IPS-18c (cell line): ENCODE measurements at regions not wholly inside any gene's neighbourhood (a gene's known extent, or its start where the extent isn't known, plus 50 kb on each side); places are given as distances from the start of the nearest gene placed in this dataset.
"Not testable (repeated sequence)": the region's sequence is repeated elsewhere in the genome, so short reads cannot be mapped to it uniquely, and the experiment has no call there.

Experiments
- H3K4me3 ChIP-seq: 2 replicates; pipeline ENCODE4 v1.7.0; 2013; ENCODE audit warnings: low read depth, mild to moderate bottlenecking, low read length, moderate library complexity; ENCODE audit not compliant: insufficient read depth
- H3K9me3 ChIP-seq: one replicate; pipeline ENCODE4 v1.6.1; 2013; ENCODE audit warnings: mild to moderate bottlenecking, low read length, moderate library complexity; ENCODE audit not compliant: control insufficient read depth, insufficient read depth

DNA sequence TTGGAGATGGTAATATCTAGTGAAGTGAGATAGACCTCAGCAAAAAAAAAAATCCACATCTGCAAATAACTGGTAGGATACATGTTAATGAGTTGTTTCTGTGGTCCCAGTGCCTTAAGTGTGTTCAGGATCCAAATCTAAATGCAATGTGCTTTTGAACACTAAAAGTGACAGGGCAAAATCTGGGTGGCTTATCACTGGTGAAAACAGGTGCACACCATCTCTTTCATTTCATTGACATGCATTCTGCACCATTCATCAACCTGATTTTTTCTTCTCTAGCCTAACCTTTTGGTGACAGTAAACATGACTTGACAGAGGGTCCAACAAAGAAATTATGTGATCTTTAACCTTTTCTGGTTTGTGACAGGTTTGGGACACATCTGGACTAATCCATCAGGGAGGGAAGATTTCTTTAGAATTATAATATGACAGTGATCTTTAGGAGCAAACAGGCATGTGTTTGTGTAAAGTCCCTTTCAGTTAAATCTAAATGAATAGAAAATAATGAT lies 201.6 kb upstream of the NEGR1 start:
- H3K9me3 ChIP-seq, result peaks cover 8% of the 10 kb centered on the region

DNA sequence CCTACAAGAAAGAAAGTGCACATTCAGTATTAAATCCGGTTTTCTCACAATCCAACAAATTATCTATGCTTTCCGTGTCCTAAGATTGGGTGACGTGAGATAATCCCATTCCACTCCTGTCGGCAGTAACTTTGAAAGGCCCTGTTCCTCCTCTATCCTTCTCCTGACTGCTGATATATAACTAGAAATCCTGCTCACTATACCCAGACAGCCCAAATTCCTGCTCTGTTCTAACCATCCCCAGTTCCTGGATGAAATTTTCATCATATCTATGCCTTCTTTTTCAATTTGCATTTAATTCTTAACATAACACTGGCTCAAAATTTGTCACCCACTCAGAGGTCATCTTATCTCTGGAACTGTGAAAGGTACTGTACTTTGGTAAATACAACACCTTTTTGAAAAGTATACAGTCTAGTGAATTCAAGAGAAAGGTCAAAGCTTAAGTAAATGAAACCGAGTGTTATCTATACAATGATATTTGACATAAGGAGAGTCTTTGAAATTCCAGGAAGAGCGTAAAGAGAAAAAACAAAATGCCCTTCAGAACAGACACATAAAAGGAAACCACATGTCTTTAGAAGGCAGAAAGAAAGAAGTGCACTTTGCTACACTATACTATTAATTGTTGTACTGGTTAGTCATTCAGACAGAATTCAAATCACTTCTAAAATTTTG lies 200.5 kb upstream of the NEGR1 start:
- H3K9me3 ChIP-seq, result peaks cover 8% of the 10 kb centered on the region
- H3K4me3 ChIP-seq, result no peak overlapping the region

More for the DNA sequence above, 201.6 kb upstream of the NEGR1 start:
- H3K4me3 ChIP-seq, result no peak overlapping the region

DNA sequence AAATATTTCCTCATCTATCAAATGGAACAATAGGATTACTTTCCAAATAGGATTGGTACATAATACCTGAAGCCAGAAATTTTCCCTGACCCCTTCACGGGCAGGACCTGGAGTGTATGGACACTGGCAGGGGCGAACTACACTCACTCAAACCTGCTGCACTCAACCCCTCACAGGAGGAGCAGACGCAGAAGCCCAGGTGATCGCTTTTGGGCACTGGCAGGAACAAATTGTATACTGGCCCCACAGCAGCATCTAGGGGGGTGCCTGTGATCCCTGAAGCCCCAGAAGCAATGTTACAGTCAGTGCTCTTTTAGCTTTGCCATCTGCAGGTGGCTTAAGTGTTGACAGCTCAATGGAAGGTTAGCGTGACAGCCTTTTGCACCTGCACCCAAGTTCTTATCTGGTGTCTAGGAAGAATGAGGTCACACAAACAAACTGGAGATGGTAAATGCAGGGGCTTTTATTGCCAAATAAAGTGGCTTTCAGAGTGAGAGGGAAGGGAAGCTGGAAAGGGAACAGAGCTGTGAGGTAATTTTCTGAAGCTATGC lies 199.2 kb upstream of the NEGR1 start:
- Histone ChIP-seq H3K9me3 (peaks cover 8% of the 10 kb centered on the region), H3K4me3 (no peak overlapping the region)

DNA sequence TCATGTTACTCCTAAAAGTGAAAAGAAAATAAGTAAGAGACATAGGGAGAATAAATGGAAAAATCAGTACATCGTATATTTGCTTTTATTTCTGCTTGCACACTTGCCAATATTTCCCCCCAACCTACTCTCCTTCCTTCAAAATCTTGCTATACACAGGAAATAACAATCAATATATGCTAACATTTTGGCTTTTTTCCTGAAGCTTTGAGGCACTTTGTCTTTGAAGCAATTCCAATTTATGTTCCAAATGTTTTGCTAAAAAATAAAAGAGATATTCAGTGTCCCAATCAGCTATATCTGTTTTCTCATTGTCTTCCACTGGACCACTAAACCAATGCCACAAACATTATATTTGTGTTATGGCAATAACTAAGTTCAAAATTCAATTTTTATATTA lies 184.0 kb upstream of the NEGR1 start:
- Histone ChIP-seq H3K9me3 (no peaks in the 10 kb centered on the region), H3K4me3 (no peak overlapping the region)

DNA sequence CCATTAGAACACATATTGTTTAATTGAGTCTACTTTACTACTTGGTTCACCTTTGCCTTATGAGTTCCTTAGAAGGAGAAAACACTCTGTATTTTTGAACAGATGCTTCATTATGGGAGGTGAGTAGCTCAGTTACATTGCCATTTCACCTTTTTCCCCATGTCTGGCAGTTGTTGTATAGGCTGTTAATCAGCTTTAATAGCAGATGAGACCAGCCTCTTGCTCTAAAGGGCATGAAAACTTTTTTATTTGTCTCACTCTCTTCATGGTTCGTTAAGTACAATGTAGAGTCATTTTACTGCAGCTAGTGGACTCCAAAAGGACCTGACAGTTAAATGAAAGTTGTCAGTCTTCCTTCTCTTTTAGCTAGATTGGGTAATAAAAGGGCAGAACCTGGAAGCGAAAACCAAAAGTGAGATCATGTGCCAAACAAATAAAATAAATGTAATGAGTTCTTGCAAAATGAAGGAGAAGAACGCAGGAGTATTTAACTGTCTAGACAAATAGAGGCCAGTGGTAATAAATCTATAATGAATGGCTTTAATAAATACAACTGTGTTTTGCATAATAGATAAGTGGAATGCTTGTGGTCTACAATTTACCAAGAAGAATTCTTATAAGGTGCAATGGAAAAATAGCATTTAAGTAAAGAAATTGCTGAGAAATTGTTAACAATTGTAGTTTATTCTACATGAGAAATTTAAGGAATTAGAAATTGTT lies 180.0 kb upstream of the NEGR1 start:
- Histone ChIP-seq H3K9me3 (no peaks in the 10 kb centered on the region), H3K4me3 (no peak overlapping the region)

DNA sequence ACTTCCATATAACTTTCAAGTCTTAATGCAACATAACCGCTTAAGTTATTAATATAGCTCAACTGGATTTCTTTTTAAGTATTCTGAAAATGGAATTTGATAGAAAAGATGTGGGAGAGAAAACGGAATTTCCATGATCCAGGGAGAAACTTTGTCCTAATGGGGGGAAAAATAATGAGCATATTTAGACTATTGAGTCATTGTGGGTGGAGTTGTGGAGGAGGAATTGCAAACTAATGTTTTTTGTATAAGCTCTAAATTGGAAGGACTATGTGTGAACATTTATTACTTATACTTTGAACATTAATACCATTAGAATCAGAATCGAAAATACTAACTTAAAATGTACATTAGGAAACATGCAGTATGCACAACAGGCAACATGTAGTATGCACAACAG lies 159.9 kb upstream of the NEGR1 start:
- no peak overlapping the region for H3K4me3 ChIP-seq
- no peaks in the 10 kb centered on the region for H3K9me3 ChIP-seq

DNA sequence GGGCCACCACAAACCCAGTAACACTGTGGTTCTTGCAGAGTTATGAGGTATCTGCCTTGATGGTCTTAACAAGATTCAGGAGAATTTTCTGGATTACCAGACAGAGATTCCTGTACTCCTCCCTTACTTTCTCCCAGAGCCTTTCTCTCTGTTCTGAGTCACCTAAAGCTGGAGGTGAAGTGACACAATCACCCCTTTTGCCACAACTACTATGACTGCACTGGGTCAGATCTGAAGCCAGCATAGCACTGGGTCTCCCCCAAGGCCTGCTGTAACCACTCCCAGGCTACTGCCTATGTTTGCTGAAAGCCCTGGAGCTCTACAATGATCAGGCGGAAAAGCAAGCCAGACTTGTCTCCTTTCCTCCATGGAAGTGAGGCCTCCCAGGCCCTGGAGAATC lies 156.7 kb upstream of the NEGR1 start:
- H3K9me3 ChIP-seq, result no peaks in the 10 kb centered on the region
- no peak overlapping the region for H3K4me3 ChIP-seq

DNA sequence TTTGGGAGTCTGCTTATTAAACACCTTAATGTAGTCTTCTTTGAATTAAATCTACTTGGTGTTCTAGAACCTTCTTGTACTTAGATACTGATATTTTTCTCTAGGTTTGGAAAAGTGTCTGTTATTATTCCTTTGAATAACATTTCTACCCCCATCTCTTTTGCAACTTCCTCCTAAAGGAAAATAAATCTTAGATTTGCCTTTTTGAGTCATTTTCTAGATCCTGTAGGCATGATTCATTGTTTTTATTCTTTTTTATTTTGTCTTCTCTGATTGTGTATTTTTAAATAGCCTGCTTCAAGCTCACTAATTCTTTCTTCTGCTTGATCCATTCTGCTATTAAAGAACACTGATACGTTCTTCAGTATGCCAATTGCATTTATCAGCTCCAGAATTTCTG lies 155.9 kb upstream of the NEGR1 start:
- no peaks in the 10 kb centered on the region for H3K9me3 ChIP-seq
- H3K4me3 ChIP-seq, result no peak overlapping the region

DNA sequence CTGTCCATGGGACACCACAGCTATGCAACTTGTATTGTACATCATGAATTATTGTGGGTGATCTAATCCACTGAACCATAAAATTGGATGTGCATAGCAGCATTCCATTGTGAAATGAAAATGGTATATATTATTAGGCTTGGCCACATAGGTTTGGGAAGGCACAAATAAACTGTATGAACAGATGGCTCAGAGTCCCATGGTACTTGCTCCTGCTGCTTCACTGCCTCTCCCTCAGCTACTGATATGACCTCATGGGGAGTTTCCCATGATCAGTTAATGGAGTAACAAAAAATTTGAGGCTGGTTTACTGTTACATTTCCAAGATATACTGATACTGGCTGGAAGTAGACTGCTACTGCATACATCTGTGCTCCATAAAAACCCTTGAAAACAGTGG lies 152.7 kb upstream of the NEGR1 start:
- no peak overlapping the region for H3K4me3 ChIP-seq
- no peaks in the 10 kb centered on the region for H3K9me3 ChIP-seq

DNA sequence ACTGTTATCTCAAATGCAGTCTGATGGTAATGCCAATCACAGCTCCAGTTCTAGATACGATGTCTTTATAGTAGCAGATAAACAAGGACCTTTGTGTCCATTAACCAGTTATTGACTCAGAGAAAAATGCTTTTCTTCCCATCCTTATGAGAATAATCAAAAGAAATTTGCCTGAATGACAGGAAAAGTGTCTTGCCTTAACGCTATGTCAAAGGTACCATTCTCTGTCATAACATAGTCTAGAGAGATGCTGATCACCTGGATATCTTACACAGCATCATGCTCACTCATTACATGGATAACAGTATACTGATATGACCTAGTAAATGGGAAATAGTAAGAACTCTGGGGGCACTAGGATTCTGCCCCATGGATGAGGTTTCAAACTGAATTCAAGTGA lies 151.7 kb upstream of the NEGR1 start:
- Histone ChIP-seq H3K9me3 (no peaks in the 10 kb centered on the region), H3K4me3 (no peak overlapping the region)

DNA sequence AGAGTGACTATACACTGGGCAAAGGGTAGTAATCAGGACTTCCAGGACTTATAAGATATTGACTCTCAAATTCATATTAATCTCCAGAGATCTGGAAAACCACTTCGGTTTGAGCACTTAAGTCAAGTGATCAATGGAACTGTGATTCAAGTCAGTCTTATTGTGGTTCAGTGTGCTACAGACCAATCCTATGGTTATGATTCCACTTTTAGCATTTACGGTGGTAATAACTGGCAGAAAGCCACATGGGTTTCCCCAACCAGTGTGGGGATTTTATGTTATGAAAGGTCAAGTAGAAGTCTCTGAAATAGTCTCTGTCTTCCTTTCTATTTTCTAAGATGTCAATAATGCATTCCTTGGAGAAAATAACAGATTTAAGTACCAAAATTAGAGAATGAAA lies 151.3 kb upstream of the NEGR1 start:
- H3K4me3 ChIP-seq, result no peak overlapping the region

DNA sequence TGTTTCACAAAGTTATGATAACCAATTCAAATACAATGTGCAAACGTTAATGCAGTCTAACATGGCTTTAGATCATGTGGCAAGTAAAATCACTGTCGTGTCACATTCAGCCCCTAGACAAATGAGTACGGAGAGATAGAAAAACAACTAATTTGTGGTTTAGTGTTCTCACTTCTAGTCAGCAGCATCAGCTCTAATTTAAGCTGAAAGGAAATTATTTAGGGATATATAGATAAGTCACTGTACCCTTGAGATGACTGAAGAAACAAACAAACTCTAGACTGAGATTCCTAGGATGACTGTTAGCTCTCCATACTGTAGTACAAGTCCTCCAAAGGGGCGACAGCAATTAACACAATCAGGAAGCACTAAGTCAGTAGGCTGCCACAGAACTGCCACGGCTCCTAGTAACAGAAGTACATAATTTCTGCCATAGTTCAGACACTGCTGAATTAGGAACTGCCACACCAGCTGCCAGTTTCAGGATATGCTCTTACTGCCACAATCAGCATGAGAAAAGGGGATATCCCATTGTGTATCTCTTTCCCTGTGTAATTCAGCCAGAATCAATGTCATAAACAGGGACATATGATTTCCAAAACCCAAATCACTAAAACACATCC lies 150.4 kb upstream of the NEGR1 start:
- no peak overlapping the region for H3K4me3 ChIP-seq

More for the DNA sequence above, 151.3 kb upstream of the NEGR1 start:
- H3K9me3 ChIP-seq, result no peaks in the 10 kb centered on the region

DNA sequence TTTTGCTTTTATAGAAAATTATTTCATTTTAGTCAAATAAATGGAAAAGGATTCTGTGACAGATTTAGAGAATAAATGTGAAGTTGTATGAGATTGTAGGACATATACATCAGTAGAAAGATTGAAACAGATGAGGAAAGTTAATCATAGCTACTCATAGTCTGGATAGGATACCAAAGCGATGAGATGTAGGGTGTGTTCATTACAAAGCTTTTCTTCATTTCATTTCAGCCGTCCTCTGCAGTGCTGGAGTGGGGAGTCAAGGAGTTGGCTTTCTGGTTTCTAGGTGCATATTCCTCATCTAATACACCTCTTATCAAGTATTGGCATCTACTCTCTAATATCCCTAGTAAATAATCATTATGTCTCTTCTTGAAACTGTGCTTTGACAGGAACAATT lies 149.5 kb upstream of the NEGR1 start:
- H3K9me3 ChIP-seq, result no peaks in the 10 kb centered on the region
- H3K4me3 ChIP-seq, result no peak overlapping the region

More for the DNA sequence above, 150.4 kb upstream of the NEGR1 start:
- H3K9me3 ChIP-seq, result no peaks in the 10 kb centered on the region

DNA sequence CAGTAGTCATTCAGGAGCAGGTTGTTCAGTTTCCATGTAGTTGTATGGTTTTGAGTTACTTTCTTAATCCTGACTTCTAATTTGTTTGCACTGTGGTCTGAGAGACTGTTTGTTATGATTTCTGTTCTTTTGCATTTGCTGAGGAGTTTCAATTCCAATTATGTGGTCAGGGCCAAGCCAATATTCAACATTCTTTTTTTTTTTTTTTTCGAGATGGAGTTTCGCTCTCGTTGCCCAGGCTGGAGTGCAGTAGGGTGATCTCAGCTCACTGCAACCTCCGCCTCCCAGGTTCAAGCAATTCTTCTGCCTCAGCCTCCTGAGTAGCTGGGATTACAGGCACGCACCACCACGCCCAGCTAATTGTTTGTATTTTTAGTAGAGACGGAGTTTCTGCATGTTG lies 145.9 kb upstream of the NEGR1 start:
- H3K9me3 ChIP-seq, result not testable (repeated sequence)

DNA sequence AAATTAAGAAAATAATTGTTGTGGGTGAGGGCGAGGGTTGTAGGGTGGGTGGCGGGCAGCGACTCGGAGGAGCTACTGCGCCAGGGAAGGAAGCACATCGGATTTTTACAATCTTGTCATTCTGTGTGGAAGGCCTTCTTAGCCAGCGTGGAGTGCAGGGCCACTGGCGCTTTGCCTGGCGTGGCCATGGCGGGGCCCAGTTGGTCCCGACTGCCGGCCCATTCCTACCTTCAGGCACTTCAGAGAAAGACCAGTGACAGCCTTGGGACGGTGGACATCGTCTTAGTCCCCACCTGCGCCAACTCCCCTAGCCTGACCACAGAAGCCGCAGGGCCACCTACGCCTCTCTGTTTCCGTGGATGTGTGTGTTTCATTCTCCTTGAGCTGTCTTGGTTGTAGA lies 136.9 kb upstream of the NEGR1 start:
- Histone ChIP-seq H3K9me3 (no peaks in the 10 kb centered on the region), H3K4me3 (no peak overlapping the region)

More for the DNA sequence above, 145.9 kb upstream of the NEGR1 start:
- not testable (repeated sequence) for H3K4me3 ChIP-seq

DNA sequence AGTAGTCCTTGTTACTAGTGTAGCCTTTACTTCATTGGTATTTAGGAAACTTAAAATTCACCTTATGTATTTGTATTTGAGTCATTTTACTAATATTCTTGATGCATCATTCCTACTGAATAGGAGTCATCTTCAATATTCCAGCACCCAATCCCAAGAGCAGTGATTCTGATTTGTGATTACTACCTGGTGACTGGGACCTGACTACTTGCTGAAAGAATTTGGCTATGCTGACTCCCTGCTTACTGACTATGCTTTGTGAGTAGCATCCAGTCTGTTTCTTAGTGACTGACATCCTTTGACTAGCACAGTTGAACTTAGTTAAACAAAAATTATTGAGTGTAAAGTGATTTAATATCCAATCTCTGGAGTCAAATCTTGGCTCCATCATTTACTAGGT lies 129.9 kb upstream of the NEGR1 start:
- H3K4me3 ChIP-seq, result no peak overlapping the region
- no peaks in the 10 kb centered on the region for H3K9me3 ChIP-seq

DNA sequence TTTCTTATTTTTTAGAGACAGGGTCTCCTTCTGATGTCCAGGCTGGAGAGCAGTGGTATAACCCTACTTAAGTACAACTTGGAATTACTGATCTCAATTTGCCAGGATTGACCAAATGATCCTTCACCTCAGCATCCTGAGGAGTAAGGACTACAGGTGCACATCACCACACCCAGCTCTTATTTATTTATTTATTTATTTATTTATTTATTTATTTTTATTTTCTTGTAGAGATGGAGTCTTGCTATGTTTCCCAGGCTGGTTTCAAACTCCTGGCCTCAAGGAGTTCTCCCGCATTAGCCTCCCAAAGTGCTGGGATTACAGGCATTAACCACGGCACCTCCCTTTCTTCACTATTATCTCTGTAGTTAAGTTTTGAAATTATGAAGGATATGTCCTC lies 117.5 kb upstream of the NEGR1 start:
- H3K9me3 ChIP-seq, result no peaks in the 10 kb centered on the region
- no peak overlapping the region for H3K4me3 ChIP-seq

DNA sequence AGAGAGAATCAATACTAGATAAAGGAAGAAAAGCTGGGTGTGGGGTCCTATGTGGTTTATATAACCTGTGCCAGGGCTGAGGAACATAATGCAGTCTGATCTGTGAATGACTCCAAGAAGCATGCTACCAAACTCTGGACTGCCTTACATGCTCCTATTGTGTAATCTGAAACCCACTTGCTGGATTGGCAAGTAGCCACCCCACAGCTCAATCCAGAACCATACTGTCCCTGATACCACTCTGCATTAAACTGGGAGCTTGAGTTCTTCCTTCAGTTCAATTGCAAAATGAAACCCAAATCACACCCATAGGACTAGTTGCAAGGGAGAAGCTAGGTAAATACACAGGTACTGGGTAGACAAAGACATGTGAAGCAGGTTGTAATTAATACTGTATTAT lies 115.4 kb upstream of the NEGR1 start:
- H3K9me3 ChIP-seq, result no peaks in the 10 kb centered on the region
- H3K4me3 ChIP-seq, result no peak overlapping the region
